ENCODE measurements at regions not wholly inside any gene's neighbourhood (a gene's known extent, or its start where the extent isn't known, plus 50 kb on each side); places are given as distances from the start of the nearest gene placed in this dataset.

GRCh38 chr1:29725262-29725661 is 488.9 kb downstream of the PTPRU start:
- no peak for TF ChIP-seq CTCF (IDR thresholded peaks at IDR 0.05 in 4 of 5, conservative IDR thresholded peaks at IDR 0.05 in 1 of 5)
- TF ChIP-seq POLR2A (IDR thresholded peaks at IDR 0.05), result no peak

Data from gastrocnemius medialis (tissue), 4 donors.